ENCODE measurements at regions not wholly inside any gene's neighbourhood (a gene's known extent, or its start where the extent isn't known, plus 50 kb on each side); places are given as distances from the start of the nearest gene placed in this dataset.

DNA sequence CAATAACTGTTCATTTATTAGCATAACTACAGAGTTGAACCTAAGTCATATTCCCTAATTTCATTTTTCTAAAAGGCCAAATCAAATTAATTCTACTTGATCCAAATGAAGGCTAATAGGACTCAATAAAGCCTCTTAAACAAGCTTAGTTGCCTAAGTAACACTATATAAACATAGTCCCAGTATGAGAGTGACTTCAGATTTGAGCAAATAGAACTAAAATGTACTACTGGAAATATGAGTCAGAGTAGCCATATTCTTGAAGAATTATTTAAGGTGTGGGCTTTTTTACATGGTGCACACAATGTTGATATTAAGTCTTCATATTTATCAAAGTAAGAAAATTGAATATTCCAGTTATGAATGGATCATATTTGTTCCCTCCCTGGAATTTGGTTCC lies 872.3 kb downstream of the MAT2B start (continued):
- TF ChIP-seq EP300 (conservative IDR thresholded peaks at IDR 0.05; ENCODE audit: poor library complexity, severe bottlenecking), result no peak
- no peak for TF ChIP-seq RAD21 (conservative IDR thresholded peaks at IDR 0.05)

DNA sequence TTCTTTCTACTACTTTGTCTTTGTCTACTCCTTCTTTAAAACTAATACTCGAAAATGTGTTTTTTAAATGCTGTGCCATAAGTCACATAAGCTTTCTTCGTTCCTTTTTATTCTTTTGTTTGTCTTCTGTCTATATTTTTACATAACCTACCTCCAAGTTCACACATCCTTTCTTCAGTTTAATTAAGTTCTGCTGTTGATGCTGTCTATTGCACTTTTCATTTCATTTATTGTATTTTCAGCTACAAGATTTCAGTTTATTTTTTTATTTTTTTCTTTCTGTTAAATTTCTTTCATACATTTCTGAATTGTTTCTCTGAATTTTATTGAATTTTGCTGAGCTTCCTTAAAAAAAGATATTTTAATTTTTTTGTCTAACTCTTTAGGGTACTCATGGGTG lies 878.2 kb downstream of the MAT2B start:
- no peak overlapping the region for H3K4me2 ChIP-seq (ENCODE audit: low read length)
- H3K9me2 ChIP-seq (ENCODE audit: insufficient read depth, low read length), result no peaks in the 10 kb centered on the region
- H3K4me3 ChIP-seq (ENCODE audit: low read length), result no peak overlapping the region
- no peaks in the 10 kb centered on the region for H3K79me2 ChIP-seq (replicated peaks; ENCODE audit: insufficient read depth, low read length)
- H3K36me3 ChIP-seq (ENCODE audit: insufficient read depth, low read length), result no peaks in the 10 kb centered on the region
- peaks cover 4% of the 10 kb centered on the region for H3K9me3 ChIP-seq (ENCODE audit: low read length)
- H3K27ac ChIP-seq (ENCODE audit: low read length), result no peak overlapping the region
- no peaks in the 10 kb centered on the region for H4K20me1 ChIP-seq (ENCODE audit: insufficient read depth)
- no peak overlapping the region for H3K9ac ChIP-seq (ENCODE audit: low read length)
- H3K27me3 ChIP-seq (ENCODE audit: insufficient read depth, low read depth, low read length), result no peaks in the 10 kb centered on the region
- H2AFZ ChIP-seq (ENCODE audit: low read depth, low read length), result no peak overlapping the region
- no peak for TF ChIP-seq TAF1 (IDR thresholded peaks at IDR 0.05; ENCODE audit: low read depth)
- TF ChIP-seq POLR2AphosphoS5 (IDR thresholded peaks at IDR 0.05), result no peak
- no peak for TF ChIP-seq RAD21 (conservative IDR thresholded peaks at IDR 0.05)
- no peak for TF ChIP-seq EP300 (conservative IDR thresholded peaks at IDR 0.05; ENCODE audit: poor library complexity, severe bottlenecking)
- no peak for TF ChIP-seq SMC3 (conservative IDR thresholded peaks at IDR 0.05; ENCODE audit: poor library complexity)
- TF ChIP-seq EZH2 (IDR thresholded peaks at IDR 0.05; ENCODE audit: borderline replicate concordance, insufficient read depth, low read length, poor library complexity, severe bottlenecking), result no peak
- TF ChIP-seq, protein P1, sequence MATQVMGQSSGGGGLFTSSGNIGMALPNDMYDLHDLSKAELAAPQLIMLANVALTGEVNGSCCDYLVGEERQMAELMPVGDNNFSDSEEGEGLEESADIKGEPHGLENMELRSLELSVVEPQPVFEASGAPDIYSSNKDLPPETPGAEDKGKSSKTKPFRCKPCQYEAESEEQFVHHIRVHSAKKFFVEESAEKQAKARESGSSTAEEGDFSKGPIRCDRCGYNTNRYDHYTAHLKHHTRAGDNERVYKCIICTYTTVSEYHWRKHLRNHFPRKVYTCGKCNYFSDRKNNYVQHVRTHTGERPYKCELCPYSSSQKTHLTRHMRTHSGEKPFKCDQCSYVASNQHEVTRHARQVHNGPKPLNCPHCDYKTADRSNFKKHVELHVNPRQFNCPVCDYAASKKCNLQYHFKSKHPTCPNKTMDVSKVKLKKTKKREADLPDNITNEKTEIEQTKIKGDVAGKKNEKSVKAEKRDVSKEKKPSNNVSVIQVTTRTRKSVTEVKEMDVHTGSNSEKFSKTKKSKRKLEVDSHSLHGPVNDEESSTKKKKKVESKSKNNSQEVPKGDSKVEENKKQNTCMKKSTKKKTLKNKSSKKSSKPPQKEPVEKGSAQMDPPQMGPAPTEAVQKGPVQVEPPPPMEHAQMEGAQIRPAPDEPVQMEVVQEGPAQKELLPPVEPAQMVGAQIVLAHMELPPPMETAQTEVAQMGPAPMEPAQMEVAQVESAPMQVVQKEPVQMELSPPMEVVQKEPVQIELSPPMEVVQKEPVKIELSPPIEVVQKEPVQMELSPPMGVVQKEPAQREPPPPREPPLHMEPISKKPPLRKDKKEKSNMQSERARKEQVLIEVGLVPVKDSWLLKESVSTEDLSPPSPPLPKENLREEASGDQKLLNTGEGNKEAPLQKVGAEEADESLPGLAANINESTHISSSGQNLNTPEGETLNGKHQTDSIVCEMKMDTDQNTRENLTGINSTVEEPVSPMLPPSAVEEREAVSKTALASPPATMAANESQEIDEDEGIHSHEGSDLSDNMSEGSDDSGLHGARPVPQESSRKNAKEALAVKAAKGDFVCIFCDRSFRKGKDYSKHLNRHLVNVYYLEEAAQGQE (IDR thresholded peaks at IDR 0.05; ENCODE audit: borderline replicate concordance), result no peak
- no peaks in the 10 kb centered on the region for H3F3A ChIP-seq (ENCODE audit: insufficient read depth, low read length, poor library complexity, severe bottlenecking)

DNA sequence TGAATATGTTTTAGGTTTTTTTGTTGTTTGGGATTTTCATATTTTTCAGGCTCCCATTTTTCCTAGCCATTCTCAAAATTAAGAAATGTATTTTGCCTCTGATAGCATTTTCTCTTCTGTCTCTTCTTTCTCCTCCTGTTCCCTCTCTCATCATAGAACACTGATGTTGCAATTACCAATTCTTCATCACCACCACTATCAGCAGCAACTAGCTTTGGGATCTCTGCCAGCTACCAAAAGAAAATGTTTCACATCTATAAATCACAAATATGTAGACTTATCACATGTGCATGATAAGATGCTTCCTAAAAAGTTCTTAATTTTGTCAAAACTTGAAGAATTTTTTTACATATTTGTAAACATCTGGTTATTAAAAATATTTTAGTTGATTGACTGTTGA lies 887.1 kb downstream of the MAT2B start:
- Histone ChIP-seq H3K9me2 (ENCODE audit: insufficient read depth, low read length) (no peaks in the 10 kb centered on the region), H2AFZ (ENCODE audit: low read depth, low read length) (no peak overlapping the region), H3K9ac (ENCODE audit: low read length) (no peak overlapping the region), H3K27me3 (ENCODE audit: insufficient read depth, low read depth, low read length) (no peaks in the 10 kb centered on the region), H3F3A (ENCODE audit: insufficient read depth, low read length, poor library complexity, severe bottlenecking) (no peaks in the 10 kb centered on the region), H3K9me3 (ENCODE audit: low read length) (no peaks in the 10 kb centered on the region), H4K20me1 (ENCODE audit: insufficient read depth) (no peaks in the 10 kb centered on the region), H3K27ac (ENCODE audit: low read length) (no peak overlapping the region), H3K79me2 (replicated peaks; ENCODE audit: insufficient read depth, low read length) (no peaks in the 10 kb centered on the region), H3K4me3 (ENCODE audit: low read length) (no peak overlapping the region), H3K4me2 (ENCODE audit: low read length) (no peak overlapping the region), H3K36me3 (ENCODE audit: insufficient read depth, low read length) (no peaks in the 10 kb centered on the region)
- no peak for TF ChIP-seq MXI1 (conservative IDR thresholded peaks at IDR 0.05; ENCODE audit: poor library complexity, severe bottlenecking)
- TF ChIP-seq EZH2 (IDR thresholded peaks at IDR 0.05; ENCODE audit: borderline replicate concordance, insufficient read depth, low read length, poor library complexity, severe bottlenecking), result no peak
- TF ChIP-seq, protein P2, sequence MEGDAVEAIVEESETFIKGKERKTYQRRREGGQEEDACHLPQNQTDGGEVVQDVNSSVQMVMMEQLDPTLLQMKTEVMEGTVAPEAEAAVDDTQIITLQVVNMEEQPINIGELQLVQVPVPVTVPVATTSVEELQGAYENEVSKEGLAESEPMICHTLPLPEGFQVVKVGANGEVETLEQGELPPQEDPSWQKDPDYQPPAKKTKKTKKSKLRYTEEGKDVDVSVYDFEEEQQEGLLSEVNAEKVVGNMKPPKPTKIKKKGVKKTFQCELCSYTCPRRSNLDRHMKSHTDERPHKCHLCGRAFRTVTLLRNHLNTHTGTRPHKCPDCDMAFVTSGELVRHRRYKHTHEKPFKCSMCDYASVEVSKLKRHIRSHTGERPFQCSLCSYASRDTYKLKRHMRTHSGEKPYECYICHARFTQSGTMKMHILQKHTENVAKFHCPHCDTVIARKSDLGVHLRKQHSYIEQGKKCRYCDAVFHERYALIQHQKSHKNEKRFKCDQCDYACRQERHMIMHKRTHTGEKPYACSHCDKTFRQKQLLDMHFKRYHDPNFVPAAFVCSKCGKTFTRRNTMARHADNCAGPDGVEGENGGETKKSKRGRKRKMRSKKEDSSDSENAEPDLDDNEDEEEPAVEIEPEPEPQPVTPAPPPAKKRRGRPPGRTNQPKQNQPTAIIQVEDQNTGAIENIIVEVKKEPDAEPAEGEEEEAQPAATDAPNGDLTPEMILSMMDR (IDR thresholded peaks at IDR 0.05; ENCODE audit: poor library complexity, severe bottlenecking), result no peak
- no peak for TF ChIP-seq TAF1 (IDR thresholded peaks at IDR 0.05; ENCODE audit: low read depth)
